Skin of body (tissue), 1 donor: ENCODE measurements at regions not wholly inside any gene's neighbourhood (a gene's known extent, or its start where the extent isn't known, plus 50 kb on each side); places are given as distances from the start of the nearest gene placed in this dataset.
A peak's percentile ranks its signal among the peaks of the same experiment; 100 is the strongest.
"Not testable (repeated sequence)": the region's sequence is repeated elsewhere in the genome, so short reads cannot be mapped to it uniquely, and the experiment has no call there.

ENCODE experiments used
- DNase-seq: peaks from one replicate; lab custom pipeline; 2025; lab: John Stamatoyannopoulos, UW

DNA sequence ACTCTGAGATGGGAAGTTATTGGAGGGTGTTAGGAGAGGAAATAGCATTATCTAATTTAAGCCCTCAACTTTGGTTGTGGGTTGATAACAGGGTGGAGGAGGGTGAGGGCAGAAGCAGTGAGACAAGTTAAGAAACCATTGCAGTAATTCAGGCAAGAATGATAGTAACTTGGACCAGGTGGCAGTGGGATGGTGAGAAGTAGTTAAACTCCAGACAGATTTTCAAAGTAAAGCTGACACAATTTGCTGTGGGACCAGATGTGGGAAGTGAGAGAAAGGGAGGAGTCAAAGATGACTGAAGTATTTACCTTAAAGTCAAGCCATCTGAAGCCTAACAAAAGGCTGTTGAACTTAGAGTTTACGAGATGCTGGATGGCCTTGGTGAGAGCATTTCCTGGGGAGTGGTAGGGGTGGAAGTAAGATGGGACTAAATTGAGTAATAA, 163.2 kb upstream of the KLF7 start:
- DNase-seq, result no peak

DNA sequence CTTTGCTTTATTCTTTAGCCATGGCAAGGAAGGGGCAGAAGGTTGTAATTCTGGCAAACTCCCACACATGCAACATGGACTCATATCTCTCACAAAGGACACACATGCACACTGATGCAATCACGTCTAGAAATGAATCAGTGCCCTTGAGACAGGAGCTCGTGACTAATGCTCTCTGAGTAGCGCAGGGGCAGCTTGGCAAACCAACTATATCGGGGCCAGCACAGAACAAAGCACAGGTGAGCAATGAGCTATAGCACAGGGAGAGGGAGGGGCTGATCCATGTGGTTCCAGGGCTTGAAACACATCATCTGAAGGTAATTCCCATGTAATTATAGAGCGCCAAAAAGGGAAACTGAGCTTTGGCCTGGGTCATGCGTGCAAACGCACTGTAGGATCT, 165.2 kb upstream of the KLF7 start:
- DNase-seq, result no peak

GRCh38 chr2:207331674-207332073, 165.9 kb upstream of the KLF7 start:
- no peak for DNase-seq

DNA sequence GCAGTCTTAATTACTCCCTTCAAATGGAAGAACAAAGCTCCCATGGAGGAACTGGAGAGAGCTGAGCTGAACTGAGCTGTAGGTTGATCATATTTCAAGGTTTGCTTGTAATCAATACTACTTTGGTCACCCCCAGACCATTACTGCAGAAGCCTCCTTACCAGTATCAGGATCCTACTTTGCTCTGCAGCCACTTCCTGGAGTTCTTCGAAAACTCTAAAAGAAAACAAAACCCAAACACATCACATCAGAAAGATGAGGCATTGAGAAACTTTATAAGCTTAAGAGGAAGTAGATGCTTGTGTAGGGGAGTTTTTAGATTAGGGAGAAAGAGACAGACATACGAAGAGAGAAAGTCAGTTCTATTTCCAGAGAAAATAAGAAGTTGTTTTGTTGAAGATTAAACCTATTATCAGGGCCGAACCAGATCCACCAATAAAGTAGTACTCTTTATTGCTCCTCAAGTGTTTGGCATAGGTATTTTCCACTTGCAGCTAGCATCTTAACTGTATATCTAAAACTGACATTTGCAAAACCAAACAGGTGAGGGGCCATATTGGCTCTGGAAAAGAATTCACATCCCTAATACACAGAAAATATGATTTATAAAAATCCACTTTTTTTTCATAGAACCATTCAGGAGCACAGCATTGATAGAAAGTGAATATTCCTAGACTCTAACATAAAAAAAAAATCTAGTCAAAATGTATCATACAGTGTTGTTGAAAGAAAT, 166.9 kb upstream of the KLF7 start:
- no peak for DNase-seq

DNA sequence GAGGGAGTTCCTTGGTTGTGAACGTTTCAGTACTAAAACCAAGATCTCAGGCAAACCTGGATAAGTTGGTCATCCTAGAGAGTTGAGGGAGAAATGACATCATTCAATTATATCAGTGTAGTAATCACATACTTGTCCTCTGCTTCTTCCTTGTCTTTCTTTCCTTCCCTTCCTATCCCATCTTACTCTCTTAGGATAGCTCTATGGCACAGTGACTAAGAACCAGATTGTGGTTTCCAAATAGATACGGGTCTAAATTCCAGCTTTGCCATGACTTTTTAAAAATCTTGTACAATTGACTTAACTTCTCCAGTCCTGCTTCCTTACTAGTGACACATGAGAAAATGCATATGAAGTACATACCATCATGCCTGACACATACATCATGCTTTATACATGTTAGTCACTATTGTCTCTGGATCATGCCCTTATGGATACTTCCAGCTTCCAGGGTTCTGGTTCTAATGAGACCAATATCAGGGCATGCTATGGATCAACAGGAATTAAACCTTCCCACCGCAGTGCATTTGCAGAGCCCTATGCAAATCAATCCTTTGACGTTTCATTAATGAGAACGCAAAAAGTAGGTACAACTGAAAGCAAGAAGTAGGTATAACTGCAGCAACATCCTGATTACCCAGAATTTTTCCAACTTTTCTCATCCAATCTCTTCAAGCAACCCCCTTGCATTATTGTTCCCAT, 168.0 kb upstream of the KLF7 start:
- DNase-seq, result no peak

DNA sequence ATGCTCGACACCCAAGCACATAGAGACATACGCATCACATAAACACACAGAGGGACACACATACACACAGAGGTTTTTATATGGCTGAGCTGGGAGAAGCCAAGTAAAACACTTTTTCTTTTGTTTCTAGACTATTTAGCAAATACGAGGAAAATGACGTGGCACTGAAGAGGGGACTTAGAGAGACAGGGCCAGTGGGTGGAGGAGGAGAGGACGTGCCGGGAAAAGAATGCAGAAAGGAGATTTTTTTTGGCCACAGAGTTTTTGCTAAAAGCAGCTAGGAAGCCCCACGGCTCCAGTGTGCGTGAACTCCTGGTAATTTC, 168.5 kb upstream of the KLF7 start:
- DNase-seq, result peak; percentile 70

GRCh38 chr2:207334624-207335371, 169.1 kb upstream of the KLF7 start:
- DNase-seq, result peak; percentile 83

DNA sequence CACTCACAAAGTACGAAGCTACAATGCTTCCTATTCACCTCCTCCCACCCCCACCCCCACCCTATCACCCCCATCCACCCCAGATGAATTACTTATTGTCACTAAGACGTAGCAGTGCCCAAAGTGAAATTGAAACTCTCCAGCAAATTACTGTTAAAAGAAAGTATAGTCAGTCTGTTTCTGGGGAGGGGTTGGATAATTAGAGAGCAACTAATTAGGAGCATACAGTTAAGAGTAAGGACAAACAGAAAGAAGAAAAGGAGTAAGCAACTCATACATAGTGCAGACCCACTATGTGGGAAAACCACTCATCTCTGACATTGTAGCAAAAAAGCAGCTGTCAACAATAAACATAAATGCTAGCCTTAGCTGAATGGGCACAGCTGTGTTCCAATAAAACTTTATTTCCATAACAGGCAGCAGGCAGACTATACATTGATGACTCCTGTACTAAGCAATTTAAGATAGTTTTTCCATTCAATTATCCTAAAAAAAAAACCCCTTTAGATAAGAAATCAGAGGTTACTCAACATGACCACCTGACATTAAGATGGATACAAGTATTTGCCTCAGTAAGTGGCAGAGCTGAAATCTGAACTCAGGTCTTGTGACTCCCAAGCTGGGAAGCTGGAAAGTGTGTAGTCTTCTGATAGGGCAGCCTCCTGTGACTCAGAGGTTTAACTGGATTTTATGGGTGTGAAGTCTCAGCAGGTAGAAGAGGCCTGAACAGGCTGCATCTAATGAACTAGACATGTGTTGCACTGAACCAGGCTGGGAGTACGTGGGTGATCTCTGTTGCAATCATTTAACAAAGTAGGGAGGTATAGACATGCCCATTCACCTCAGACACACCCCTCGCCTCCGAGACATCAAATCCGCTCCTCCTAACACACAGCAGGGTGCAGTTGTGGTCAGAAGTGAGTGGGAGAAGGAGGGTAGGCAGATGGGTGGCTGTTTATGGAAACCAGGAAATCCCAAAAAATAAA, 171.8 kb upstream of the KLF7 start:
- no peak for DNase-seq

DNA sequence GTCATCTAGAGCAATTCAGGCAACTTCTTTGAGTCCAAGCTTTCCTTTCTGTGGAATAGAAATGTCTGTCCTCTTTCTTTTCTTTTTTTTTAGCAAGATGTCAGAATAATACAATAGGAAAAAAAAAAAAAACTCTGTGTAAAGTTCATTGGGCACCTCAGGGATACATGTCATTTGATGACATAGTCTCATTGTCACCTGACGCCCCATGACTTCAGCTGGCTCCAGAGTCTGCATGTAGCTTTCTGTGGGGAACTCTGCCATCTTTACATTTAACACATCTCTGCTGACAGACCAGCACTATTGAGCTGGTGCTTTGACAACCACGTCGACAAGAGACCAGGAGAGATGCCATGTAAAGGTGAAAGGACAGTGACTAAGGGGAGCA, 172.5 kb upstream of the KLF7 start:
- no peak for DNase-seq

DNA sequence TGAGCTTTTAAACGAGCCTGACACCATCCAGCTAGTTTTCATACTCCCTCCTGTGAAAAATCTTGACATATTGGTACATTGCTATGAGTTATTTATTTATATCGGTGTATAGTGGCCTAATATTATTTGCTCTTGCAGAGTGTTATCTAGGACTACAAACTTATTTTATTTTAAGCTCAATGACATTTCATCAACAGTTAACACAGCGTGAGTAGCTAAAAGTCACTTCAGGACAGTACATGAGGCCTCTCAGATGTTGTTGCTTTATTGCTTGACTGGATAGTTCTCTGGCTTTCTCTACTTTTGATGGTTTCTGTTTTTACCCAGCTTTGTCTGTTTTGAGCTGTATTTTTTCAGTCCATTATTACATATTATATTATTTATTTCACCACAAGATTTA, 172.9 kb upstream of the KLF7 start:
- no peak for DNase-seq

DNA sequence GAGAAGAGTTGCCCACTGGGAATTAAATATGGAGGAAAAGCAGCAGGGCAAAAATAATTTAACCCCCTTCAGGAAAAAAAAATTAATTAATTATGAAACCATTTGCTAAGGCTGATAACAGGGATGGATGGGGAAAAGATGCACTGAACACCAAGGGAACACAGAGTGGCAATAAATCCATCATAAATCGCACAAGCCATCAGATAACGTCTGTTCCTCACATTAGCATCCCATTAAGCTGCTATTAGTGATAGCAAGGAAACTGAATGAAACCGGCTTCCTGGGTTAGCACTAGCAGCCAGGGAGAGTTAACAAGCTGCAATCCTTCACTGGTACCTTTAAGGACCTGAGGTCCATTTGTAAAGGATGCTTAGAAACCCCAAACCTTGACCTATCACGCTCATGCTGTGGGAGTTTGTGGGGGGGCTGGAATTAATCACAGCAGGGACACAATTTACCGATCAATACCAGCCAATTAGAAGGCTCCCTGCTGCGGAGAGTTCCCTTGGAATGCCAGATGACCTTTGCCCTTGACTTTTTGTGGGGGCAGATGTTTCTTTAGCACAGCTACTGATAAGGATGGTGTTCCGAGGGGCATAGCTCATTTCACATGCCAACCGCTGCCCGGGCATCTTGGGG, 175.5 kb upstream of the KLF7 start:
- DNase-seq, result no peak

DNA sequence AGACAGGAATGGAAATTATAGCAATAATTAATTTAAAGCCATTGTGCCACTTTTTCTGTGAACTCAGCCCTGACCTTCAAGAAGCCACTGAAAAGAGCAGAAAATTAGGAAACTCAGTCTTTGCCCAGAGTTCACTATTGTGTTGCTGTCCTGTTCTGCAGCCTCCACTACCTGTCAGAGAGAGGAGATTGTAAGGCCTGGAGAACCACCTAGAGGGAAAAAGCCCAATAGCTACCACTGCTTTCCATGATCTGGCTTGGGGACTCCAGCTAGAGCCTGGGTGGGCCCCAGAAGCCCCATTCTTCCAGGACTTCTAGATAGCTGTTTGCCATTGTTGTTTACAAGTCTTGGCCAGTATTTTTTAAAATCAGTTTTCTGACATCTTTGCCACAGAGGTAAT, 176.1 kb upstream of the KLF7 start:
- no peak for DNase-seq

DNA sequence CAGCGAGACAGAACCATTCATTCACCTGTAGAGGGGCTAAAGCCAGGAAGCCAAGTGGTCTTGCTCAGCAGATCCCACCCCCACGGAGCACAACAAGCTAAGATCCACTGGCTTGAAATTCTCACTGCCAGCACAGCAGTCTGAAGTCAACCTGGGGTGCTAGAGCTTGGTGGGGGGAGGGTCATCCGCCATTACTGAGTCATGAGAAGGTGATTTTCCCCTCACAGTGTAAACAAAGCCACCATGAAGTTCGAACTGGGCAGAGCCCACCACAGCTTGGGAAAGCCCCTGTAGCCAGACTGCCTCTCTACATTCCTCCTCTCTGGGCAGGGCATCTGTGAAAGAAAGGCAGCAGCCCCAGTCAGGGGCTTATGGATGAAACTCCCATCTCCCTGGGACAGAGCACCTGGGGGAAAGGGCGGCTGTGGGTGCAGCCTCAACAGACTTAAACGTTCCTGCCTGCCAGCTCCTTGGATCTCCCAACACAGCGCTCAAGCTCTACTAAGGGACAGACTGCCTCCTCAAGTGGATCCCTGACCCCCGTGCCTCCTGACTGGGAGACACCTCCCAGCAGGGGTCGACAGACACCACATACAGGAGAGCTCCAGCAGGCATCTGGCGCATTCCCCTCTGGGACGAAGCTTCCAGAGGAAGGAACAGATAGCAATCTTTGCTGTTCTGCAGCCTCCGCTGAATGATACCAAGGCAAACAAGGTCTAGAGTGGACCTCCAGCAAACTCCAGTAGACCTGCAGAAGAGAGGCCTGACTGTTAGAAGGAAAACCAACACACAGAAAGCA, 179.0 kb upstream of the KLF7 start:
- not testable (repeated sequence) for DNase-seq

DNA sequence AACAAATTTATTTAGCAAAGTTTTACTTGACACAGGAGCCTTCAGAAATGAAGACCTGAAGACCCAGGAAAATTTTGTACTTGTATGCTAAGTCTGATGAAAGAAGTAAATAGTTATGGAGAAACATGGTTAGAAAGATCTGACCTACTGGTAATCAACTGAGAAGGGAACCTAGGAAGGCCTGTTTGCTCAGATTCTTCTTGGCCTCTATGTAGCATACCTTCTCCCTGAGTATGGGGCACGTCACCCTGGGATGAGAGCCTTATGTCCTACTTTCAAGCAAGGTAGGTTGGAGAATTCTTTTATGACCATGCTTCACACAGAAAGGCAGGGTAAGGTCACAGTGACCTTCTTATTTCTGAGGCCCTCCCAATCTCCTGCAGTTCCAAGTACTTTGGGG, 178.6 kb upstream of the CREB1 start:
- no peak for DNase-seq

DNA sequence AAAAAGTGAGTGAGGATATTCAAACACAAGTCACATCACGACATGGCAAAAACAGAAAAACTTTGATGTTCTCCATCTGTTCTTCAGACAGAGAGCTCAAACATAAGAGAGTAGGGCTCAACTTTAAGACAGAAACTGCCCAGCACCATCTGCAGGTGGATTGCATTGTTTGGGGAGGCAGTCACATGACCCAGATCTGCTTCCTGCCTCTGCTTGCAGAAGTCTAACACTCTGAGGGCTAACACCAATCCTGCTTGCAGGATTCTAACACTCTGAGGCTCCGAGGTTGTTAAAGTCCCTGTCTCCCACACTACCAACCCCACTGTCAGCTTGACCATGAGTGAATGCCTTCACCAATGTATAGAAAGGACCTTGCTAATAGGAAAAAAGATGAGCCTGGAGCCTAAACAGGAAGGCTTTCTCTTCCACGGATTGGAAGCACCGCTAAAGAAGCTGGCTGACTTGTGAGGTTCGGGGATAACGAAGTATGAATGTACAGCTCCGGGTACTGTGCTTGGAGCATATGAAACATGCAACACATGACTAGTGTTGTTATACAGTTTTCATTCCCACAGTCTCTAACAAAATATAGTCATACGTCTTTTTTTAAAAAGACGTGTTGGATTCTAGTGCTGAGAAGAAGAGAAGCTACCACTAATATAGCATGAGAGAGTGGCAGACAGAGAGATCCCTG, 176.6 kb upstream of the CREB1 start:
- no peak for DNase-seq

DNA sequence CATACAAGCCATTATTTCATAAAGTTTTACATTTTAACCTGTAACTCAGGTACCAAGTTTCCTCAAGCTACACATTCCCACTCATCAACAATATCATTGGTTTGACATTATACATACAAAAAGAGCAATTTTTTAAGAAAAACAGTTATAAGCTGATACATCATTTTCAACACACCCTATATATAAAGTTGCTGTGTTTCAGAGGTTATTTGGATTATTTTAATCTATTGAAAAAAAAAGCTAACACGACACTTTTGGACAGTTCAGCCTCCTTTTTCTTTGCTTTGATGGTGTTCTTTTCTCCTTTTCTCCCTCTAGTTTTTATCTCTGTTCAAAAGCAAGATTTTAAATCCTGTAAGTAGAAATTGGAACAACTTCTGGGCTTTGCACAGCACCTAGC, 175.9 kb upstream of the CREB1 start:
- no peak for DNase-seq

- DNase-seq, result no peak
Observed at GRCh38 chr2:207354462-207354861, 175.3 kb upstream of the CREB1 start.

- DNase-seq, result no peak
Observed at GRCh38 chr2:207356567-207356966, 173.2 kb upstream of the CREB1 start.

- peak; percentile 47 for DNase-seq
Observed at GRCh38 chr2:207357216-207357615, 172.5 kb upstream of the CREB1 start.
